ENCODE measurements at regions not wholly inside any gene's neighbourhood (a gene's known extent, or its start where the extent isn't known, plus 50 kb on each side); places are given as distances from the start of the nearest gene placed in this dataset.

GRCh38 chr11:28763876-28764275 is 655.7 kb downstream of the METTL15 start:
- DNase-seq (ENCODE audit: low spot score) (no peak), ATAC-seq (ENCODE audit: low FRiP score) (no peak)
- TF ChIP-seq CTCF (IDR thresholded peaks at IDR 0.05): no peak

GRCh38 chr11:28763151-28763550 is 655.0 kb downstream of the METTL15 start:
- ATAC-seq (ENCODE audit: low FRiP score): no peak
- TF ChIP-seq CTCF (IDR thresholded peaks at IDR 0.05): no peak
- DNase-seq (ENCODE audit: low spot score): no peak

- no peak for ATAC-seq (ENCODE audit: low FRiP score)
- no peak for TF ChIP-seq CTCF (IDR thresholded peaks at IDR 0.05)
- no peak for DNase-seq (ENCODE audit: low spot score)
These were observed 652.6 kb downstream of the METTL15 start for GRCh38 chr11:28760676-28761390.

GRCh38 chr11:28759311-28759710 is 651.1 kb downstream of the METTL15 start:
- no peak for ATAC-seq (ENCODE audit: low FRiP score)
- no peak for TF ChIP-seq CTCF (IDR thresholded peaks at IDR 0.05)
- DNase-seq (ENCODE audit: low spot score): no peak

- DNase-seq (ENCODE audit: low spot score) (no peak), ATAC-seq (ENCODE audit: low FRiP score) (peak; percentile 31)
- TF ChIP-seq CTCF (IDR thresholded peaks at IDR 0.05): no peak
These were observed 649.7 kb downstream of the METTL15 start for GRCh38 chr11:28757725-28758515.

- peak; percentile 65 for ATAC-seq (ENCODE audit: low FRiP score)
- no peak for TF ChIP-seq CTCF (IDR thresholded peaks at IDR 0.05)
These were observed 648.8 kb downstream of the METTL15 start for GRCh38 chr11:28756977-28757376.

More at GRCh38 chr11:28756977-28757376, 648.8 kb downstream of the METTL15 start:
- no peak for DNase-seq (ENCODE audit: low spot score)

All from omental fat pad (tissue), 3 donors.